B cell (primary cell): ENCODE measurements at regions not wholly inside any gene's neighbourhood (a gene's known extent, or its start where the extent isn't known, plus 50 kb on each side); places are given as distances from the start of the nearest gene placed in this dataset.
"Not testable (repeated sequence)": the region's sequence is repeated elsewhere in the genome, so short reads cannot be mapped to it uniquely, and the experiment has no call there.

ENCODE experiments used
- ATAC-seq: fragments of 200-7000 bp; cut with Tn5 transposase; one replicate; pipeline ENCODE4 v1.10.0; 2021; ENCODE audit warnings: low read depth, mild to moderate bottlenecking, moderate number of reproducible peaks, moderate library complexity
- CTCF ChIA-PET: fragments of 350-600 bp; sonication (Branson Sonifier 250); formaldehyde crosslinking; loops from one replicate; lab custom pipeline; 2021; ENCODE audit warnings: antibody characterized with exemption, inconsistent platforms; lab: Charles Lee
- POLR2A ChIA-PET: fragments of 350-600 bp; sonication (Branson Sonifier 250); formaldehyde crosslinking; loops from one replicate; lab custom pipeline; 2021; ENCODE audit warnings: antibody characterized with exemption; lab: Charles Lee
- DNase-seq: peaks from one replicate; pipeline ENCODE4 v3.0.0; 2013
- H2AFZ ChIP-seq: 2 replicates; pipeline ENCODE4 v1.6.1; 2012; ENCODE audit warnings: mild to moderate bottlenecking, low read depth, low read length; ENCODE audit not compliant: insufficient read depth, poor library complexity, severe bottlenecking
- H3K27ac ChIP-seq, 2 donors: 1 replicate in 1 of 2; 2 replicates in 1 of 2; pipeline ENCODE4 v1.5.1; 2012 to 2013; ENCODE audit warnings: low read length in 2 of 2, mild to moderate bottlenecking in 2 of 2, moderate library complexity in 1 of 2
- H3K27me3 ChIP-seq, 4 experiments: fragments of 200-600 bp in 1 of 4; sonication (generic) in 1 of 4; replicated peaks in 1 of 4; 1 replicate in 2 of 4; 2 replicates in 2 of 4; pipeline versions ENCODE4 v1.6.1 to v1.7.0; 2013 to 2016; ENCODE audit warnings: low read length in 3 of 4, mild to moderate bottlenecking in 2 of 4, mixed read lengths in 1 of 4, moderate library complexity in 1 of 4; ENCODE audit not compliant: insufficient read depth in 4 of 4, control insufficient read depth in 3 of 4; ENCODE audit errors: control extremely low read depth in 1 of 4
- H3K36me3 ChIP-seq, 2 experiments: replicated peaks in 1 of 2; 1 replicate in 1 of 2; 2 replicates in 1 of 2; pipeline versions ENCODE4 v1.6.1 to v1.7.1; 2013; ENCODE audit warnings: low read length in 1 of 2; ENCODE audit not compliant: insufficient read depth in 2 of 2, control insufficient read depth in 1 of 2; ENCODE audit errors: control extremely low read depth in 1 of 2, extremely low read depth in 1 of 2
- H3K4me1 ChIP-seq, 2 donors: fragments of 200-600 bp in 1 of 2; sonication (generic) in 1 of 2; 1 replicate in 1 of 2; 2 replicates in 1 of 2; pipeline versions ENCODE4 v1.5.1 to v1.6.1; 2013 to 2017; ENCODE audit warnings: low read length in 2 of 2; ENCODE audit not compliant: control insufficient read depth in 2 of 2, insufficient read depth in 2 of 2
- H3K4me2 ChIP-seq: replicated peaks from 2 replicates; pipeline ENCODE3; 2012; ENCODE audit warnings: mild to moderate bottlenecking, low read depth, low read length; ENCODE audit not compliant: poor library complexity, severe bottlenecking
- H3K4me3 ChIP-seq, 5 experiments: fragments of 200-600 bp in 1 of 5; sonication (generic) in 1 of 5; 1 replicate in 3 of 5; 2 replicates in 2 of 5; pipeline versions ENCODE4 v1.5.1 to v1.7.0; 2011 to 2016; ENCODE audit warnings: low read length in 4 of 5, mild to moderate bottlenecking in 4 of 5, low read depth in 2 of 5, control low read depth in 1 of 5, moderate library complexity in 1 of 5; ENCODE audit not compliant: insufficient read depth in 1 of 5; ENCODE audit errors: control extremely low read depth in 1 of 5, extremely low read depth in 1 of 5
- H3K79me2 ChIP-seq: fragments of 200-600 bp; sonication (generic); one replicate; pipeline ENCODE4 v1.6.0; 2016; ENCODE audit warnings: low read length; ENCODE audit not compliant: control insufficient read depth, insufficient read depth
- H3K9ac ChIP-seq: fragments of 200-600 bp; sonication (generic); 2 replicates; pipeline ENCODE4 v1.6.1; 2017; ENCODE audit warnings: mild to moderate bottlenecking, low read length, moderate library complexity
- H3K9me3 ChIP-seq, 3 donors: one replicate each; pipeline versions ENCODE4 v1.6.1 to v1.7.1; 2013; ENCODE audit warnings: low read length in 2 of 3; ENCODE audit not compliant: control insufficient read depth in 2 of 3, insufficient read depth in 1 of 3; ENCODE audit errors: control extremely low read depth in 1 of 3
- H4K20me1 ChIP-seq: 2 replicates; pipeline ENCODE4 v1.6.0; 2012; ENCODE audit warnings: mild to moderate bottlenecking, low read length; ENCODE audit not compliant: insufficient read depth, control insufficient read depth, poor library complexity, severe bottlenecking
- H3K27ac Mint-ChIP-seq: one replicate; pipeline ENCODE4 v1.8.0; 2021; ENCODE audit warnings: mixed read lengths
- H3K27me3 Mint-ChIP-seq: one replicate; pipeline ENCODE4 v1.8.0; 2021; ENCODE audit warnings: mixed read lengths
- H3K4me1 Mint-ChIP-seq: one replicate; pipeline ENCODE4 v1.8.0; 2021; ENCODE audit warnings: mixed read lengths
- H3K4me3 Mint-ChIP-seq: one replicate; pipeline ENCODE4 v1.8.0; 2021; ENCODE audit warnings: mixed read lengths
- H3K9me3 Mint-ChIP-seq: one replicate; pipeline ENCODE4 v1.8.0; 2022; ENCODE audit warnings: mixed read lengths; ENCODE audit not compliant: insufficient read depth
- WGBS: methylation state at CpG from one replicate; pipeline ENCODE4 v1.1.5; 2013; ENCODE audit warnings: missing lambda C conversion rate; ENCODE audit not compliant: insufficient coverage; 5-methylcytosine and 5-hydroxymethylcytosine counted together
- intact Hi-C: fragments of 100-400 bp; cut with micrococcal nuclease; formaldehyde crosslinking; loops from one replicate; pipeline ENCODE4 v1.10.0; 2022

- intact Hi-C loops, H3K9me3 ChIP-seq, H3K9ac ChIP-seq, H2AFZ ChIP-seq, H3K36me3 ChIP-seq, H3K4me1 ChIP-seq, H3K4me1 Mint-ChIP-seq, H3K4me3 Mint-ChIP-seq, H3K27ac Mint-ChIP-seq, H3K4me2 ChIP-seq, H3K27me3 ChIP-seq, H3K79me2 ChIP-seq, CTCF ChIA-PET, H3K9me3 Mint-ChIP-seq, H4K20me1 ChIP-seq, H3K4me3 ChIP-seq, ATAC-seq, H3K27ac ChIP-seq, POLR2A ChIA-PET, DNase-seq: not testable (repeated sequence)
- peaks cover 18% of the 10 kb centered on the region for H3K27me3 Mint-ChIP-seq
Observed at GRCh38 chr7:76862241-76862640, 169.9 kb downstream of the SPDYE17 start.

- H3K27me3 ChIP-seq, H3K9me3 Mint-ChIP-seq, POLR2A ChIA-PET, H3K27ac Mint-ChIP-seq, H3K4me1 ChIP-seq, ATAC-seq, H3K4me2 ChIP-seq, H3K9ac ChIP-seq, H4K20me1 ChIP-seq, CTCF ChIA-PET, H3K4me3 Mint-ChIP-seq, H3K4me3 ChIP-seq, H3K4me1 Mint-ChIP-seq, H2AFZ ChIP-seq, DNase-seq, H3K79me2 ChIP-seq, H3K9me3 ChIP-seq, H3K36me3 ChIP-seq, intact Hi-C loops, H3K27ac ChIP-seq: not testable (repeated sequence)
- H3K27me3 Mint-ChIP-seq, result peaks cover 18% of the 10 kb centered on the region
- WGBS, result 100% methylated on average over 1 of the region's 5 CpGs
Observed at GRCh38 chr7:76859933-76860332, 172.2 kb downstream of the SPDYE17 start.

DNA sequence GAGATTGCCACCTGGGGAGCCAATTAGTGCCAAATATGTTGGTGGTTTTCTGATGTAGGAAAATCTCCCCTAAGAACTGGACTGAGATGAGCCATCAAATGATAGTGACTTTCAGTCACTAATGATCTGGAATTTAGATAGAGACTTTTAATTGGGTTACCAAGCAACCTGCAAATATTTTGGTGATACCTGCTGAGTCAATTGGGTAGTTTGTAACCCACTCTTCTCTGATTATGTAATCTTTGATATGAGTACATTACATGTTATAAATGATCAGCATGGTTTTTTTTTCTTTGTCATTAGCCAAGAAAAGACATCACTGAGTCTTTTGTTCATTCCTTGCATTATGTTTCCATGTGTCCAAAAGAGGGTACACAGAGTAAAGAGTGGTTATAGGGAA lies 177.5 kb downstream of the SPDYE17 start:
- ATAC-seq, intact Hi-C loops, H3K27ac Mint-ChIP-seq, H3K27me3 ChIP-seq, H3K79me2 ChIP-seq, H3K4me3 Mint-ChIP-seq, CTCF ChIA-PET, H3K27me3 Mint-ChIP-seq, H4K20me1 ChIP-seq, H3K4me3 ChIP-seq, H3K4me2 ChIP-seq, H3K4me1 ChIP-seq, H3K9ac ChIP-seq, H3K9me3 Mint-ChIP-seq, H2AFZ ChIP-seq, H3K27ac ChIP-seq, H3K4me1 Mint-ChIP-seq, H3K36me3 ChIP-seq, POLR2A ChIA-PET, DNase-seq, H3K9me3 ChIP-seq: not testable (repeated sequence)

GRCh38 chr7:76852787-76853584 lies 179.2 kb downstream of the SPDYE17 start:
- H3K36me3 ChIP-seq, H3K4me2 ChIP-seq, CTCF ChIA-PET, ATAC-seq, H3K4me1 Mint-ChIP-seq, H2AFZ ChIP-seq, H3K4me3 ChIP-seq, H3K27me3 Mint-ChIP-seq, H3K27ac Mint-ChIP-seq, H3K9me3 Mint-ChIP-seq, POLR2A ChIA-PET, H3K9me3 ChIP-seq, DNase-seq, H3K27me3 ChIP-seq, H4K20me1 ChIP-seq, H3K4me3 Mint-ChIP-seq, intact Hi-C loops, H3K9ac ChIP-seq, H3K4me1 ChIP-seq, H3K79me2 ChIP-seq, H3K27ac ChIP-seq: not testable (repeated sequence)
- no CpG with 5 or more reads among the region's 6 CpGs for WGBS
